GM12878 (cell line): ENCODE measurements at regions not wholly inside any gene's neighbourhood (a gene's known extent, or its start where the extent isn't known, plus 50 kb on each side); places are given as distances from the start of the nearest gene placed in this dataset.

ENCODE experiments used
- ATAC-seq: fragments of 200-7000 bp; cut with Tn5 transposase; 3 replicates; pipeline ENCODE4 v1.9.1; 2020; ENCODE audit warnings: mild to moderate bottlenecking, moderate library complexity
- BruUV-seq: library from RNA; stranded (reverse); fragments of 400-500 nt; replicated peaks from 2 replicates; lab custom pipeline; 2021; lab: Mats Ljungman, UMichigan
- CTCF ChIA-PET: fragments of 300-600 bp; sonication (Branson Sonifier 250); formaldehyde crosslinking; extraction: SDS; loops from one replicate; lab custom pipeline; 2021; ENCODE audit warnings: inconsistent platforms; lab: Yijun Ruan, JAX
- POLR2A ChIA-PET: fragments of 350-600 bp; formaldehyde crosslinking; extraction: SDS; loops from one replicate; lab custom pipeline; 2021; ENCODE audit warnings: inconsistent platforms; lab: Charles Lee
- RAD21 ChIA-PET: fragments of 300-600 bp; sonication (Branson Sonifier 250); formaldehyde crosslinking; loops from one replicate; lab custom pipeline; 2023; ENCODE audit warnings: antibody characterized with exemption; ENCODE audit not compliant: unreplicated experiment; lab: Charles Lee
- SMC1A ChIA-PET: fragments of 300-600 bp; sonication (Branson Sonifier 250); formaldehyde crosslinking; loops from one replicate; lab custom pipeline; 2023; ENCODE audit not compliant: unreplicated experiment, uncharacterized antibody; lab: Charles Lee
- DNase-seq: peaks from one replicate; pipeline ENCODE4 v3.0.0-alpha.2; 2011; ENCODE audit warnings: low read depth, low spot score
- FAIRE-seq: peaks from 3 replicates; lab custom pipeline; 2011; peaks lifted over from hg19 to GRCh38; lab: Jason Lieb, UNC
- H2AFZ ChIP-seq: 2 replicates; pipeline ENCODE4 v1.6.0; 2011; ENCODE audit warnings: low read depth, low read length, control low read depth; ENCODE audit not compliant: control insufficient read depth
- H3K27ac ChIP-seq: 2 replicates; pipeline ENCODE4 v1.5.1; 2011; ENCODE audit warnings: control low read depth; ENCODE audit not compliant: control insufficient read depth, insufficient read depth
- H3K27me3 ChIP-seq, 2 experiments: replicated peaks in 1 of 2; 2 replicates each; pipeline versions ENCODE4 v1.6.0 to v1.6.1; 2011; ENCODE audit warnings: low read length in 1 of 2; ENCODE audit not compliant: control insufficient read depth in 2 of 2, insufficient read depth in 2 of 2
- H3K36me3 ChIP-seq, 2 experiments: 2 replicates each; pipeline ENCODE4 v1.5.1; 2011; ENCODE audit warnings: low read length in 1 of 2; ENCODE audit not compliant: control insufficient read depth in 2 of 2, insufficient read depth in 2 of 2
- H3K4me1 ChIP-seq: 2 replicates; pipeline ENCODE4 v1.6.1; 2011; ENCODE audit warnings: mild to moderate bottlenecking, low read length, moderate library complexity, mixed read lengths; ENCODE audit not compliant: control insufficient read depth, insufficient read depth
- H3K4me2 ChIP-seq: 2 replicates; pipeline ENCODE4 v1.6.0; 2011; ENCODE audit warnings: control low read depth; ENCODE audit not compliant: control insufficient read depth, insufficient read depth
- H3K4me3 ChIP-seq: fragments of 200-600 bp; sonication (generic); 2 replicates; pipeline ENCODE4 v1.5.1; 2016
- H3K79me2 ChIP-seq: 2 replicates; pipeline ENCODE4 v1.6.0; 2011; ENCODE audit warnings: low read length; ENCODE audit not compliant: control insufficient read depth, insufficient read depth
- H3K9ac ChIP-seq: 2 replicates; pipeline ENCODE4 v1.8.0; 2011; ENCODE audit warnings: low read length, control low read depth, mixed read lengths; ENCODE audit not compliant: control insufficient read depth, insufficient read depth
- H3K9me3 ChIP-seq: replicated peaks from 3 replicates; pipeline ENCODE4 v1.5.1; 2011; ENCODE audit warnings: mild to moderate bottlenecking, low read length; ENCODE audit not compliant: control insufficient read depth, insufficient read depth
- H4K20me1 ChIP-seq: 2 replicates; pipeline ENCODE4 v1.6.0; 2011; ENCODE audit not compliant: control insufficient read depth, insufficient read depth
- ATF2 ChIP-seq: IDR thresholded peaks from 2 replicates; pipeline ENCODE4 v1.6.1; 2012; ENCODE audit warnings: low read length, inconsistent platforms
- BMI1 ChIP-seq: fragments of 450-650 bp; IDR thresholded peaks from 2 replicates; pipeline ENCODE4 v1.6.1; 2016; ENCODE audit warnings: mild to moderate bottlenecking, moderate library complexity, borderline replicate concordance
- CEBPB ChIP-seq, 2 experiments: fragments of 150-350 bp in 1 of 2; IDR thresholded peaks; 2 replicates each; pipeline ENCODE4 v1.6.1; 2012 to 2014; ENCODE audit warnings: low read depth in 2 of 2, low read length in 2 of 2, borderline replicate concordance in 1 of 2, inconsistent platforms in 1 of 2
- CREM ChIP-seq: IDR thresholded peaks from 2 replicates; pipeline ENCODE4 v1.6.1; 2014; ENCODE audit warnings: antibody characterized with exemption, low read depth
- DPF2 ChIP-seq: fragments of 450-650 bp; IDR thresholded peaks from 2 replicates; pipeline ENCODE4 v1.6.1; 2017; ENCODE audit warnings: mild to moderate bottlenecking
- IKZF1 ChIP-seq: fragments of 450-650 bp; conservative IDR thresholded peaks from 2 replicates; pipeline ENCODE4 v1.6.1; 2017; ENCODE audit warnings: antibody characterized with exemption, mild to moderate bottlenecking
- IKZF2 ChIP-seq, 2 experiments: fragments of 450-650 bp; IDR thresholded peaks; 2 replicates each; pipeline ENCODE4 v1.6.1; 2017; ENCODE audit warnings: mild to moderate bottlenecking in 2 of 2, moderate library complexity in 2 of 2
- MEF2B ChIP-seq: fragments of 450-650 bp; IDR thresholded peaks from 2 replicates; pipeline ENCODE4 v1.6.1; 2018; ENCODE audit warnings: mild to moderate bottlenecking, moderate library complexity; ENCODE audit not compliant: partially characterized antibody, poor library complexity, severe bottlenecking
- MTA2 ChIP-seq: fragments of 450-650 bp; IDR thresholded peaks from 2 replicates; pipeline ENCODE4 v1.6.1; 2016; ENCODE audit warnings: low read depth, mild to moderate bottlenecking, moderate library complexity
- NR2F1 ChIP-seq: fragments of 450-650 bp; conservative IDR thresholded peaks from 2 replicates; pipeline ENCODE4 v1.6.1; 2017; ENCODE audit warnings: mild to moderate bottlenecking
- PAX8 ChIP-seq: fragments of 450-650 bp; IDR thresholded peaks from 2 replicates; pipeline ENCODE4 v1.6.1; 2017; ENCODE audit warnings: mild to moderate bottlenecking, moderate library complexity
- RAD51 ChIP-seq: fragments of 450-650 bp; IDR thresholded peaks from 2 replicates; pipeline ENCODE4 v1.6.1; 2016; ENCODE audit warnings: moderate library complexity, mild to moderate bottlenecking, inconsistent platforms
- ZNF217 ChIP-seq: fragments of 450-650 bp; IDR thresholded peaks from 2 replicates; pipeline ENCODE4 v1.6.1; 2017; ENCODE audit warnings: antibody characterized with exemption, mild to moderate bottlenecking
- WGBS: methylation state at CpG from one replicate; pipeline ENCODE4 v1.1.6; 2016; ENCODE audit warnings: low lambda C conversion rate; ENCODE audit not compliant: insufficient replicate concordance, insufficient coverage; ENCODE audit errors: missing lambda C conversion rate; 5-methylcytosine and 5-hydroxymethylcytosine counted together
- in situ Hi-C: fragments of 300-500 bp; cut with MboI; formaldehyde crosslinking; loops from 9 replicates; pipeline ENCODE4 v1.14.3; 2018; ENCODE audit warnings: mixed read lengths
- intact Hi-C: fragments of 100-400 bp; cut with micrococcal nuclease; formaldehyde crosslinking; loops from one replicate; pipeline ENCODE4 v1.14.2; 2022; ENCODE audit not compliant: unreplicated experiment
- TF ChIP-seq, protein P1 (sequence below): fragments of 450-650 bp; IDR thresholded peaks from 2 replicates; pipeline ENCODE4 v1.6.1; 2014; ENCODE audit warnings: mild to moderate bottlenecking
- TF ChIP-seq, protein P2 (sequence below): fragments of 450-650 bp; IDR thresholded peaks from 2 replicates; pipeline ENCODE4 v1.6.1; 2017; ENCODE audit warnings: low read depth, mild to moderate bottlenecking, moderate library complexity

- TF ChIP-seq PAX8 (no peak), MEF2B (peak; percentile 58)
- TF ChIP-seq, all 136 proteins: peak for 3
These were observed 69.0 kb upstream of the TENT5A start (continued) for GRCh38 chr6:81821449-81821848.

DNA sequence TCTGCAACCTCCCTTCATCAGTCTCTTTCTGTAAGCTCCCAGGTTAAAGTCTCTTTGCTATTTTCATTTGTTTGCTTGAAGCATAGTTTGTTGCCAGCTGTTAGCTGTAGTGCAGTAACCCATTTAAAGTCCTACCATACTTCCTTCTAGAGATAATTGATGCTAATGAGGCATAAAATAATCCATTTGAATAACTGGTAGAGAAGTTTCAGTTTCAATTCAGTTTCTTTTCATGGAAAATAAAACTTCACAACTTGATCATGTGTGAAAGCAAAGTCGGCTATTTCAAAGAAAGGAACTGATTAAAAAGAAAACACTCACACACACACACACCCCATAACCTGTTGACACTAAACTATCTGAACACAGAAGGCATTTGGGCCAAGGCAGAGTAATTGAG, 68.5 kb upstream of the TENT5A start:
- H2AFZ ChIP-seq = no peak overlapping the region
- ChIA-PET SMC1A (interaction anchor here (1.0 to 4.0 kb wide), 8 partner anchors 27 to 179 kb away, joined by 3 to 9 read pairs (median 4); no protein-coding TSS in a partner anchor), CTCF (interaction anchor here (0.7 to 2.9 kb wide), 3 partner anchors 117 to 185 kb away, joined by 3 to 9 read pairs (median 3); no protein-coding TSS in a partner anchor), RAD21 (interaction anchor here (0.6 to 2.5 kb wide), 8 partner anchors 13 to 185 kb away, joined by 3 to 9 read pairs (median 4); no protein-coding TSS in a partner anchor), POLR2A (interaction anchor here (0.9 kb wide), 1 partner anchor 31 kb away, joined by 3 read pairs; no protein-coding TSS in a partner anchor)
- no peak overlapping the region for H3K4me2 ChIP-seq
- DNase-seq (peak; percentile 11), ATAC-seq (peak; percentile 44), FAIRE-seq (no peak)
- no peak overlapping the region for H3K4me3 ChIP-seq
- no TSS peak for BruUV-seq
- no peak overlapping the region for H3K27ac ChIP-seq
- no peaks in the 10 kb centered on the region for H3K9me3 ChIP-seq
- intact Hi-C loops (no loop called here), in situ Hi-C loops (no loop called here)
- no peaks in the 10 kb centered on the region for H3K36me3 ChIP-seq
- H3K4me1 ChIP-seq = no peaks in the 10 kb centered on the region
- H4K20me1 ChIP-seq = no peaks in the 10 kb centered on the region
- H3K79me2 ChIP-seq = no peaks in the 10 kb centered on the region
- WGBS = 0% methylated on average over 1 of the region's 1 CpG
- TF ChIP-seq IKZF2 (IDR thresholded peaks at IDR 0.05) (peak; percentile 46 to 66; a peak in 2 of 4 replicates), CEBPB (IDR thresholded peaks at IDR 0.05; ENCODE audit: borderline replicate concordance in 1 of 2, low read depth in 2 of 2, low read length in 2 of 2) (no peak), ATF2 (no peak), RAD51 (peak; percentile 20; the same call in 1 of the 2 replicates), IKZF1 (peak; percentile 66; the same call in 1 of the 2 replicates), CREM (no peak), DPF2 (peak; percentile 50; the same call in 1 of the 2 replicates), MTA2 (peak; percentile 81), BMI1 (peak; percentile 50; the same call in 1 of the 2 replicates), ZNF217 (peak; percentile 79; the same call in 1 of the 2 replicates), NR2F1 (peak; percentile 38)
- TF ChIP-seq, protein P1, sequence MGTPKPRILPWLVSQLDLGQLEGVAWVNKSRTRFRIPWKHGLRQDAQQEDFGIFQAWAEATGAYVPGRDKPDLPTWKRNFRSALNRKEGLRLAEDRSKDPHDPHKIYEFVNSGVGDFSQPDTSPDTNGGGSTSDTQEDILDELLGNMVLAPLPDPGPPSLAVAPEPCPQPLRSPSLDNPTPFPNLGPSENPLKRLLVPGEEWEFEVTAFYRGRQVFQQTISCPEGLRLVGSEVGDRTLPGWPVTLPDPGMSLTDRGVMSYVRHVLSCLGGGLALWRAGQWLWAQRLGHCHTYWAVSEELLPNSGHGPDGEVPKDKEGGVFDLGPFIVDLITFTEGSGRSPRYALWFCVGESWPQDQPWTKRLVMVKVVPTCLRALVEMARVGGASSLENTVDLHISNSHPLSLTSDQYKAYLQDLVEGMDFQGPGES = no peak
- TF ChIP-seq, protein P2, sequence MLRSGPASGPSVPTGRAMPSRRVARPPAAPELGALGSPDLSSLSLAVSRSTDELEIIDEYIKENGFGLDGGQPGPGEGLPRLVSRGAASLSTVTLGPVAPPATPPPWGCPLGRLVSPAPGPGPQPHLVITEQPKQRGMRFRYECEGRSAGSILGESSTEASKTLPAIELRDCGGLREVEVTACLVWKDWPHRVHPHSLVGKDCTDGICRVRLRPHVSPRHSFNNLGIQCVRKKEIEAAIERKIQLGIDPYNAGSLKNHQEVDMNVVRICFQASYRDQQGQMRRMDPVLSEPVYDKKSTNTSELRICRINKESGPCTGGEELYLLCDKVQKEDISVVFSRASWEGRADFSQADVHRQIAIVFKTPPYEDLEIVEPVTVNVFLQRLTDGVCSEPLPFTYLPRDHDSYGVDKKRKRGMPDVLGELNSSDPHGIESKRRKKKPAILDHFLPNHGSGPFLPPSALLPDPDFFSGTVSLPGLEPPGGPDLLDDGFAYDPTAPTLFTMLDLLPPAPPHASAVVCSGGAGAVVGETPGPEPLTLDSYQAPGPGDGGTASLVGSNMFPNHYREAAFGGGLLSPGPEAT = peak; percentile 56
- no peaks in the 10 kb centered on the region for H3K27me3 ChIP-seq
- no peak overlapping the region for H3K9ac ChIP-seq
